ENCODE measurements at regions not wholly inside any gene's neighbourhood (a gene's known extent, or its start where the extent isn't known, plus 50 kb on each side); places are given as distances from the start of the nearest gene placed in this dataset.
"Not testable (repeated sequence)": the region's sequence is repeated elsewhere in the genome, so short reads cannot be mapped to it uniquely, and the experiment has no call there.

DNA sequence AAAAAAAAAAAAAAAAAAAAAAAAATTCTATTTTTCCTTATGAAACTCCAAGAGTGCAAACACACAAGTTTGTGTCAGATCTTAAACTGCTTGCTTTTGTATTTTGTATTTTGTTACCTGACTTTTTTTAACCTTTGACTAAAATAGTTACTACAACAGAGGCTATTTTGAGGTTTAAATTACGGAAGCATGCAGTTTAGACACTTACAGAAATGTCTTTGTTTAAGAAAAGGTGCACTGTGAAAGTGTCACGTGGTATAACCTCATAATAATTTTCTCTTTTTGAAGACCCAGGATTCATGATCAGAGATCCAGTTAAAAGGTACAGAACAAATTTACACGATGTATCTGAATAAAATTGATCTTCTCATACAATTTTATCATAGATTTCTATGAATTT is 152.4 kb downstream of the SPIN4 start:
- TF ChIP-seq POLR2A, POLR2AphosphoS5, CTCF, EP300 (IDR thresholded peaks at IDR 0.05): not testable (repeated sequence)
